ENCODE measurements at regions not wholly inside any gene's neighbourhood (a gene's known extent, or its start where the extent isn't known, plus 50 kb on each side); places are given as distances from the start of the nearest gene placed in this dataset.

GRCh38 chr6:167761794-167762258 lies 64.9 kb upstream of the AFDN start:
- CTCF ChIA-PET: no interaction called here
- Histone ChIP-seq H3K4me2 (no peak overlapping the region), H3K4me3 (no peak overlapping the region), H3K4me1 (no peaks in the 10 kb centered on the region), H3K9me3 (no peaks in the 10 kb centered on the region), H3K27ac (no peak overlapping the region)
- ATAC-seq (no peak), FAIRE-seq (no peak), DNase-seq (ENCODE audit: low read depth in 1 of 2, low spot score in 1 of 2) (no peak)
- no peak for TF ChIP-seq MYC (IDR thresholded peaks at IDR 0.05; ENCODE audit: borderline replicate concordance, low read length)
- no peak for TF ChIP-seq CHD2 (IDR thresholded peaks at IDR 0.05; ENCODE audit: low read length, partially characterized antibody)
- TF ChIP-seq ZFP36 (IDR thresholded peaks at IDR 0.05; ENCODE audit: borderline replicate concordance, partially characterized antibody): no peak
- no peak for TF ChIP-seq PBX3 (IDR thresholded peaks at IDR 0.05)
- no peak for TF ChIP-seq NPAS2 (CRISPR knock-in tag; IDR thresholded peaks at IDR 0.05; ENCODE audit: borderline replicate concordance)
- TF ChIP-seq FOSL2 (IDR thresholded peaks at IDR 0.05): no peak
- no peak for TF ChIP-seq FOSL2 (CRISPR knock-in tag; IDR thresholded peaks at IDR 0.05)
- TF ChIP-seq EHMT2 (IDR thresholded peaks at IDR 0.05; ENCODE audit: low read depth): no peak
- no peak for TF ChIP-seq HDAC2 (IDR thresholded peaks at IDR 0.05)
- POLR2A ChIA-PET: no interaction called here
- 67% methylated on average over 7 of the region's 7 CpGs for WGBS (ENCODE audit: missing lambda C conversion rate)

DNA sequence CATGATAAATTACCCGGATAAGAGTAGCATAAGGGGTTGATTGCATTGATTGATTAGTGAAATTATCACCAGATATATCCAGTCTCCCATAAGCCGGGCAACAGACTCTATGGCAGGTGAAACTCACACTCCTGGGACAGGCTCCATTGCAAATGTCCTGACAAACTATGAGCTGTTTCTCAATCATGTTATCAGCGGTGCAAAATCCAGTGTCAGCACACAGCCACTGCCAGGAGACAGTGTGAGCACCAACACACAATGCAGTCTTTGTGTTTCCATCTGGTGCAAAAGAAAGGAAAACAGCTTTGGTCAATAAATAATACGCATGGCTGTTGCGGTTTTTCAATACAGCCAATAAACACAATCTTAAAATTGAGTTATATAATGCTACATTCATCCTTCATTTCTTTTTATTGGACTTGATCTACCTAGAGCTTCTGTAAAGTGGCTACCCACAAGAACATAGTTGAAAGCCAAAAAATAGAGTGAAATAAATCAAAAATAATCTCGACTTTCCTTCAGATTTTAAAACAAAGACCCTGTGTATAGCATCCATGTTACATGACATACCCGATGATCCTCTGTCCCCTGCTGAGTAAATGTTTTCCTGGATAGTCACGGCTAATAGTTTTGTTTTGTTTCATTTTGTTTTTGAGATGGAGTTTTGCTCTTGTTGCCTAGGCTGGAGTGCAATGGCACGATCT lies 64.3 kb upstream of the AFDN start:
- ChIA-PET POLR2A (no interaction called here), CTCF (no interaction called here)
- ATAC-seq (no peak), FAIRE-seq (no peak), DNase-seq (ENCODE audit: low read depth in 1 of 2, low spot score in 1 of 2) (no peak)
- Histone ChIP-seq H3K4me3 (no peak overlapping the region), H3K4me2 (no peak overlapping the region), H3K27ac (no peak overlapping the region), H3K4me1 (no peaks in the 10 kb centered on the region), H3K9me3 (no peaks in the 10 kb centered on the region)
- TF ChIP-seq, protein P1, sequence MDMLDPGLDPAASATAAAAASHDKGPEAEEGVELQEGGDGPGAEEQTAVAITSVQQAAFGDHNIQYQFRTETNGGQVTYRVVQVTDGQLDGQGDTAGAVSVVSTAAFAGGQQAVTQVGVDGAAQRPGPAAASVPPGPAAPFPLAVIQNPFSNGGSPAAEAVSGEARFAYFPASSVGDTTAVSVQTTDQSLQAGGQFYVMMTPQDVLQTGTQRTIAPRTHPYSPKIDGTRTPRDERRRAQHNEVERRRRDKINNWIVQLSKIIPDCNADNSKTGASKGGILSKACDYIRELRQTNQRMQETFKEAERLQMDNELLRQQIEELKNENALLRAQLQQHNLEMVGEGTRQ (IDR thresholded peaks at IDR 0.05): no peak
- TF ChIP-seq EHMT2 (IDR thresholded peaks at IDR 0.05; ENCODE audit: low read depth): no peak
- no peak for TF ChIP-seq MAFK (IDR thresholded peaks at IDR 0.05; ENCODE audit: partially characterized antibody)
- no peak for TF ChIP-seq ZC3H11A (IDR thresholded peaks at IDR 0.05)
- no peak for TF ChIP-seq JUN (IDR thresholded peaks at IDR 0.05)
- TF ChIP-seq BCL3 (IDR thresholded peaks at IDR 0.05): no peak
- no peak for TF ChIP-seq POLR2A (IDR thresholded peaks at IDR 0.05; ENCODE audit: low read length)
- TF ChIP-seq KDM1A (IDR thresholded peaks at IDR 0.05; ENCODE audit: low read depth): no peak
- no peak for TF ChIP-seq GATA3 (IDR thresholded peaks at IDR 0.05; ENCODE audit: borderline replicate concordance)
- TF ChIP-seq HDAC2 (IDR thresholded peaks at IDR 0.05): no peak
- no peak for TF ChIP-seq KDM5A (IDR thresholded peaks at IDR 0.05)
- TF ChIP-seq, protein P2, sequence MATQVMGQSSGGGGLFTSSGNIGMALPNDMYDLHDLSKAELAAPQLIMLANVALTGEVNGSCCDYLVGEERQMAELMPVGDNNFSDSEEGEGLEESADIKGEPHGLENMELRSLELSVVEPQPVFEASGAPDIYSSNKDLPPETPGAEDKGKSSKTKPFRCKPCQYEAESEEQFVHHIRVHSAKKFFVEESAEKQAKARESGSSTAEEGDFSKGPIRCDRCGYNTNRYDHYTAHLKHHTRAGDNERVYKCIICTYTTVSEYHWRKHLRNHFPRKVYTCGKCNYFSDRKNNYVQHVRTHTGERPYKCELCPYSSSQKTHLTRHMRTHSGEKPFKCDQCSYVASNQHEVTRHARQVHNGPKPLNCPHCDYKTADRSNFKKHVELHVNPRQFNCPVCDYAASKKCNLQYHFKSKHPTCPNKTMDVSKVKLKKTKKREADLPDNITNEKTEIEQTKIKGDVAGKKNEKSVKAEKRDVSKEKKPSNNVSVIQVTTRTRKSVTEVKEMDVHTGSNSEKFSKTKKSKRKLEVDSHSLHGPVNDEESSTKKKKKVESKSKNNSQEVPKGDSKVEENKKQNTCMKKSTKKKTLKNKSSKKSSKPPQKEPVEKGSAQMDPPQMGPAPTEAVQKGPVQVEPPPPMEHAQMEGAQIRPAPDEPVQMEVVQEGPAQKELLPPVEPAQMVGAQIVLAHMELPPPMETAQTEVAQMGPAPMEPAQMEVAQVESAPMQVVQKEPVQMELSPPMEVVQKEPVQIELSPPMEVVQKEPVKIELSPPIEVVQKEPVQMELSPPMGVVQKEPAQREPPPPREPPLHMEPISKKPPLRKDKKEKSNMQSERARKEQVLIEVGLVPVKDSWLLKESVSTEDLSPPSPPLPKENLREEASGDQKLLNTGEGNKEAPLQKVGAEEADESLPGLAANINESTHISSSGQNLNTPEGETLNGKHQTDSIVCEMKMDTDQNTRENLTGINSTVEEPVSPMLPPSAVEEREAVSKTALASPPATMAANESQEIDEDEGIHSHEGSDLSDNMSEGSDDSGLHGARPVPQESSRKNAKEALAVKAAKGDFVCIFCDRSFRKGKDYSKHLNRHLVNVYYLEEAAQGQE (IDR thresholded peaks at IDR 0.05): no peak
- TF ChIP-seq HEYL (CRISPR knock-in tag; IDR thresholded peaks at IDR 0.05): no peak
- TF ChIP-seq CEBPB (IDR thresholded peaks at IDR 0.05): no peak
- no peak for TF ChIP-seq POLR2AphosphoS2 (conservative IDR thresholded peaks at IDR 0.05; ENCODE audit: low read length)
- TF ChIP-seq MYC (IDR thresholded peaks at IDR 0.05; ENCODE audit: borderline replicate concordance, low read length): no peak
- no peak for TF ChIP-seq EHF (CRISPR knock-in tag; IDR thresholded peaks at IDR 0.05)
- TF ChIP-seq CHD2 (IDR thresholded peaks at IDR 0.05; ENCODE audit: low read length, partially characterized antibody): no peak
- 79% methylated on average over 9 of the region's 9 CpGs for WGBS (ENCODE audit: missing lambda C conversion rate)
